Activated naive CD8-positive, alpha-beta T cell treated with anti-CD3 and anti-CD28 coated beads, Interleukin-2, amount 50 U/mL, for 16 hours (primary cell): ENCODE measurements at regions not wholly inside any gene's neighbourhood (a gene's known extent, or its start where the extent isn't known, plus 50 kb on each side); places are given as distances from the start of the nearest gene placed in this dataset.

Experiments
- DNase-seq: peaks from one replicate; pipeline ENCODE4 v3.0.0-alpha.2; 2020; ENCODE audit warnings: low read depth, low spot score

GRCh38 chr20:63071541-63072181 lies 64.9 kb upstream of the BHLHE23 start:
- no peak for DNase-seq

- DNase-seq: no peak
Measured at GRCh38 chr20:63070771-63071540, 64.2 kb upstream of the BHLHE23 start.

- DNase-seq: no peak
Measured at GRCh38 chr20:63070301-63070625, 63.5 kb upstream of the BHLHE23 start.

- DNase-seq: no peak
Measured at GRCh38 chr20:63068711-63069367, 62.1 kb upstream of the BHLHE23 start.

GRCh38 chr20:63067721-63068560 lies 61.2 kb upstream of the BHLHE23 start:
- no peak for DNase-seq

- no peak for DNase-seq
Measured at GRCh38 chr20:63067266-63067635, 60.5 kb upstream of the BHLHE23 start.

- DNase-seq: no peak
Measured at GRCh38 chr20:63066506-63067265, 59.9 kb upstream of the BHLHE23 start.

- no peak for DNase-seq
Measured at GRCh38 chr20:63065911-63066310, 59.1 kb upstream of the BHLHE23 start.

GRCh38 chr20:63064745-63065711 lies 58.3 kb upstream of the BHLHE23 start:
- no peak for DNase-seq

- no peak for DNase-seq
Measured at GRCh38 chr20:63064310-63064709, 57.5 kb upstream of the BHLHE23 start.

- DNase-seq: no peak
Measured at GRCh38 chr20:63062188-63063140, 55.7 kb upstream of the BHLHE23 start.

- no peak for DNase-seq
Measured at GRCh38 chr20:63061771-63062100, 55.0 kb upstream of the BHLHE23 start.

GRCh38 chr20:63061051-63061770 lies 54.4 kb upstream of the BHLHE23 start:
- no peak for DNase-seq

GRCh38 chr20:63060057-63060991 lies 53.6 kb upstream of the BHLHE23 start:
- DNase-seq: no peak

GRCh38 chr20:63059684-63060056 lies 52.9 kb upstream of the BHLHE23 start:
- DNase-seq: no peak

GRCh38 chr20:63058696-63059335 lies 52.1 kb upstream of the BHLHE23 start:
- DNase-seq: no peak
